IMR-90 (cell line): ENCODE measurements at regions not wholly inside any gene's neighbourhood (a gene's known extent, or its start where the extent isn't known, plus 50 kb on each side); places are given as distances from the start of the nearest gene placed in this dataset.

Experiments used
- ATAC-seq: fragments of 200-7000 bp; cut with Tn5 transposase; 2 replicates; pipeline ENCODE4 v1.9.1; 2020; ENCODE audit warnings: low read depth, mild to moderate bottlenecking, moderate library complexity
- BruUV-seq: library from RNA; stranded (reverse); fragments of 400-500 nt; replicated peaks from 2 replicates; lab custom pipeline; 2021; lab: Mats Ljungman, UMichigan
- CTCF ChIA-PET: fragments of 300-600 bp; formaldehyde crosslinking; extraction: SDS; loops from one replicate; lab custom pipeline; 2021; ENCODE audit warnings: antibody characterized with exemption; lab: Yijun Ruan, JAX
- POLR2A ChIA-PET: fragments of 300-600 bp; sonication (Branson Sonifier 250); formaldehyde crosslinking; loops from one replicate; lab custom pipeline; 2022; ENCODE audit warnings: antibody characterized with exemption; ENCODE audit not compliant: unreplicated experiment; lab: Charles Lee
- DNase-seq: peaks from one replicate; pipeline ENCODE4 v3.0.0; 2013
- H2AFZ ChIP-seq: replicated peaks from 2 replicates; pipeline ENCODE3; 2013; ENCODE audit warnings: low read length, mild to moderate bottlenecking; ENCODE audit not compliant: poor library complexity
- H2AK5ac ChIP-seq: 2 replicates; pipeline ENCODE4 v1.6.1; 2013; ENCODE audit warnings: low read depth, low read length, inconsistent platforms
- H2AK9ac ChIP-seq: replicated peaks from 2 replicates; pipeline ENCODE3; 2013; ENCODE audit warnings: mild to moderate bottlenecking, low read depth, low read length, moderate library complexity; ENCODE audit not compliant: poor library complexity
- H2BK120ac ChIP-seq: 2 replicates; pipeline ENCODE4 v1.6.1; 2013; ENCODE audit warnings: low read depth, low read length, inconsistent platforms
- H2BK15ac ChIP-seq: 3 replicates; pipeline ENCODE4 v1.6.1; 2013; ENCODE audit warnings: low read depth, low read length, inconsistent platforms
- H2BK20ac ChIP-seq: 2 replicates; pipeline ENCODE4 v1.6.1; 2013; ENCODE audit warnings: low read depth, mild to moderate bottlenecking, inconsistent platforms, low read length, moderate library complexity
- H2BK5ac ChIP-seq: 2 replicates; pipeline ENCODE4 v1.6.1; 2013; ENCODE audit warnings: mild to moderate bottlenecking, low read depth, low read length, inconsistent platforms; ENCODE audit not compliant: poor library complexity, severe bottlenecking
- H3K14ac ChIP-seq: replicated peaks from 2 replicates; pipeline ENCODE4 v1.6.1; 2013; ENCODE audit warnings: low read depth, low read length, inconsistent platforms
- H3K18ac ChIP-seq: 2 replicates; pipeline ENCODE4 v1.6.1; 2013; ENCODE audit warnings: low read depth, low read length, control low read depth
- H3K23ac ChIP-seq: 2 replicates; pipeline ENCODE4 v1.6.1; 2013; ENCODE audit warnings: low read depth, low read length, inconsistent platforms
- H3K27ac ChIP-seq: 2 replicates; pipeline ENCODE4 v1.5.1; 2013; ENCODE audit warnings: mild to moderate bottlenecking, control low read depth, low read length; ENCODE audit not compliant: insufficient read depth
- H3K27me3 ChIP-seq: 2 replicates; pipeline ENCODE4 v1.6.1; 2013; ENCODE audit warnings: low read length; ENCODE audit not compliant: control insufficient read depth, insufficient read depth
- H3K36me3 ChIP-seq: 2 replicates; pipeline ENCODE4 v1.6.1; 2013; ENCODE audit warnings: low read length, mixed read lengths; ENCODE audit not compliant: control insufficient read depth, insufficient read depth
- H3K4ac ChIP-seq: 2 replicates; pipeline ENCODE4 v1.6.1; 2013; ENCODE audit warnings: low read depth, low read length, inconsistent platforms
- H3K4me1 ChIP-seq: 2 replicates; pipeline ENCODE4 v1.6.1; 2013; ENCODE audit warnings: low read length, mixed read lengths; ENCODE audit not compliant: control insufficient read depth, insufficient read depth
- H3K4me2 ChIP-seq: 2 replicates; pipeline ENCODE4 v1.6.1; 2013; ENCODE audit warnings: low read depth, mild to moderate bottlenecking, control low read depth, low read length, moderate library complexity
- H3K4me3 ChIP-seq: 2 replicates; pipeline ENCODE4 v1.5.1; 2013; ENCODE audit warnings: low read depth, mild to moderate bottlenecking, control low read depth, low read length, moderate library complexity; ENCODE audit not compliant: insufficient read depth
- H3K56ac ChIP-seq: 2 replicates; pipeline ENCODE4 v1.6.1; 2013; ENCODE audit warnings: low read length, inconsistent platforms; ENCODE audit not compliant: insufficient read depth; ENCODE audit errors: extremely low read depth
- H3K79me1 ChIP-seq, 2 experiments: 2 replicates each; pipeline ENCODE4 v1.6.1; 2013; ENCODE audit warnings: low read length in 2 of 2, inconsistent platforms in 1 of 2, low read depth in 1 of 2
- H3K9ac ChIP-seq: 2 replicates; pipeline ENCODE4 v1.6.1; 2013; ENCODE audit warnings: low read depth, low read length, control low read depth
- H3K9me1 ChIP-seq: 2 replicates; pipeline ENCODE4 v1.6.1; 2013; ENCODE audit warnings: low read length, inconsistent platforms; ENCODE audit not compliant: insufficient read depth
- H3K9me3 ChIP-seq: 2 replicates; pipeline ENCODE4 v1.6.1; 2013; ENCODE audit warnings: low read length; ENCODE audit not compliant: control insufficient read depth, insufficient read depth
- H4K20me1 ChIP-seq: 2 replicates; pipeline ENCODE4 v1.6.1; 2013; ENCODE audit warnings: low read length, inconsistent platforms; ENCODE audit not compliant: insufficient read depth
- H4K5ac ChIP-seq: 2 replicates; pipeline ENCODE4 v1.6.1; 2013; ENCODE audit warnings: mild to moderate bottlenecking, low read depth, low read length, control low read depth
- H4K8ac ChIP-seq, 2 experiments: 2 replicates each; pipeline ENCODE4 v1.6.1; 2013; ENCODE audit warnings: low read depth in 2 of 2, low read length in 2 of 2, control low read depth in 1 of 2, inconsistent platforms in 1 of 2
- H4K91ac ChIP-seq: 2 replicates; pipeline ENCODE4 v1.6.1; 2013; ENCODE audit warnings: low read depth, low read length, inconsistent platforms; ENCODE audit not compliant: insufficient read depth
- BHLHE40 ChIP-seq: fragments of 150-350 bp; IDR thresholded peaks from 2 replicates; pipeline ENCODE4 v1.6.1; 2016; ENCODE audit warnings: mild to moderate bottlenecking, low read depth, low read length
- CEBPB ChIP-seq: IDR thresholded peaks from 2 replicates; pipeline ENCODE4 v1.6.1; 2012; ENCODE audit warnings: low read depth, low read length, improper control_type of control experiment
- CHD1 ChIP-seq: IDR thresholded peaks from 2 replicates; pipeline ENCODE4 v1.6.1; 2012; ENCODE audit warnings: low read depth, low read length, improper control_type of control experiment
- CTCF ChIP-seq: conservative IDR thresholded peaks from 2 replicates; pipeline ENCODE4 v1.5.1; 2012; ENCODE audit warnings: mild to moderate bottlenecking, low read depth, low read length, improper control_type of control experiment
- ELK1 ChIP-seq: fragments of 150-350 bp; IDR thresholded peaks from 2 replicates; pipeline ENCODE4 v1.6.1; 2016; ENCODE audit warnings: low read depth, mild to moderate bottlenecking, low read length, moderate library complexity, borderline replicate concordance
- FOS ChIP-seq: fragments of 150-350 bp; IDR thresholded peaks from 2 replicates; pipeline ENCODE4 v1.6.1; 2016; ENCODE audit warnings: low read depth, low read length
- MAFK ChIP-seq: IDR thresholded peaks from 2 replicates; pipeline ENCODE4 v1.6.1; 2012; ENCODE audit warnings: low read depth, low read length, improper control_type of control experiment
- MAZ ChIP-seq: IDR thresholded peaks from 2 replicates; pipeline ENCODE4 v1.6.1; 2012; ENCODE audit warnings: low read depth, mild to moderate bottlenecking, low read length, improper control_type of control experiment, moderate library complexity, borderline replicate concordance
- MXI1 ChIP-seq: IDR thresholded peaks from 2 replicates; pipeline ENCODE4 v1.6.1; 2012; ENCODE audit warnings: low read depth, mild to moderate bottlenecking, low read length, moderate library complexity, borderline replicate concordance
- NFE2L2 ChIP-seq: fragments of 150-350 bp; IDR thresholded peaks from 2 replicates; pipeline ENCODE4 v1.6.1; 2016; ENCODE audit warnings: low read depth, mild to moderate bottlenecking, low read length
- POLR2A ChIP-seq: IDR thresholded peaks from 2 replicates; pipeline ENCODE4 v1.6.1; 2012; ENCODE audit warnings: mild to moderate bottlenecking, low read depth, low read length
- RAD21 ChIP-seq: IDR thresholded peaks from 2 replicates; pipeline ENCODE4 v1.6.1; 2012; ENCODE audit warnings: low read length, improper control_type of control experiment
- RCOR1 ChIP-seq: IDR thresholded peaks from 2 replicates; pipeline ENCODE4 v1.6.1; 2012; ENCODE audit warnings: mild to moderate bottlenecking, low read length, improper control_type of control experiment; ENCODE audit not compliant: insufficient replicate concordance
- RFX5 ChIP-seq: IDR thresholded peaks from 2 replicates; pipeline ENCODE4 v1.8.0; 2012; ENCODE audit warnings: low read depth, mild to moderate bottlenecking, low read length, moderate library complexity
- SMC3 ChIP-seq: fragments of 150-350 bp; IDR thresholded peaks from 2 replicates; pipeline ENCODE4 v1.6.1; 2016; ENCODE audit warnings: low read depth, mild to moderate bottlenecking, antibody characterized with exemption, low read length, moderate library complexity
- USF2 ChIP-seq: fragments of 150-350 bp; IDR thresholded peaks from 2 replicates; pipeline ENCODE4 v1.6.1; 2017; ENCODE audit warnings: mild to moderate bottlenecking, antibody characterized with exemption, low read length, low read depth
- WGBS, 2 experiments: methylation state at CpG; one replicate each; pipeline versions ENCODE4 v1.1.5 to v1.1.7; 2013; ENCODE audit warnings: missing lambda C conversion rate in 2 of 2; ENCODE audit not compliant: insufficient read length in 1 of 2; ENCODE audit errors: extremely low coverage in 2 of 2; 5-methylcytosine and 5-hydroxymethylcytosine counted together
- dilution Hi-C: fragments of 300-500 bp; cut with HindIII; formaldehyde crosslinking; loops from one replicate; pipeline ENCODE4 v1.14.3; 2018; ENCODE audit warnings: low sequenced_read_pairs; ENCODE audit not compliant: unreplicated experiment
- in situ Hi-C: fragments of 300-500 bp; cut with MboI; formaldehyde crosslinking; loops from 3 replicates; pipeline ENCODE4 v1.14.3; 2019; ENCODE audit warnings: low sequenced_read_pairs, inconsistent platforms, mixed read lengths
- intact Hi-C: fragments of 100-400 bp; cut with micrococcal nuclease; formaldehyde crosslinking; loops from 2 replicates; pipeline ENCODE4 v1.10.0; 2022

GRCh38 chr4:167887726-167888125, 204.6 kb upstream of the ANXA10 start:
- dilution Hi-C loops, result no loop called here
- Histone ChIP-seq H3K36me3 (no peaks in the 10 kb centered on the region), H3K4me2 (no peak overlapping the region), H3K56ac (no peak overlapping the region), H3K4ac (no peak overlapping the region), H2AK9ac (no peak overlapping the region), H3K4me3 (no peak overlapping the region), H4K8ac (no peak overlapping the region), H2BK5ac (no peak overlapping the region), H2BK120ac (no peak overlapping the region), H3K9me3 (no peaks in the 10 kb centered on the region), H4K20me1 (no peaks in the 10 kb centered on the region), H4K5ac (no peak overlapping the region), H3K9me1 (no peaks in the 10 kb centered on the region), H2BK20ac (no peak overlapping the region), H2BK15ac (no peak overlapping the region), H3K27me3 (no peaks in the 10 kb centered on the region), H2AK5ac (no peak overlapping the region; the same call in 1 of the 2 replicates), H3K27ac (no peak overlapping the region), H3K79me1 (no peaks in the 10 kb centered on the region), H3K23ac (no peak overlapping the region), H3K18ac (no peak overlapping the region), H2AFZ (no peak overlapping the region), H3K4me1 (no peaks in the 10 kb centered on the region), H3K14ac (no peak overlapping the region), H3K9ac (no peak overlapping the region), H4K91ac (no peak overlapping the region)
- intact Hi-C loops, result no loop called here
- in situ Hi-C loops, result no loop called here
- CTCF ChIA-PET, result no interaction called here
- no TSS peak for BruUV-seq
- no CpG with 5 or more reads among the region's 6 CpGs for WGBS, 2 experiments
- no peak for ATAC-seq
- DNase-seq, result no peak
- POLR2A ChIA-PET, result no interaction called here
- no peak for TF ChIP-seq BHLHE40
- TF ChIP-seq FOS, result no peak
- no peak for TF ChIP-seq POLR2A
- TF ChIP-seq MAZ, result no peak
- TF ChIP-seq RCOR1, result no peak
- no peak for TF ChIP-seq RFX5
- TF ChIP-seq RAD21, result no peak
- TF ChIP-seq ELK1, result no peak
- TF ChIP-seq MXI1, result no peak
- TF ChIP-seq NFE2L2, result no peak
- no peak for TF ChIP-seq SMC3
- no peak for TF ChIP-seq CEBPB
- no peak for TF ChIP-seq USF2
- no peak for TF ChIP-seq CHD1
- no peak for TF ChIP-seq MAFK
- no peak for TF ChIP-seq CTCF
